ENCODE measurements at regions not wholly inside any gene's neighbourhood (a gene's known extent, or its start where the extent isn't known, plus 50 kb on each side); places are given as distances from the start of the nearest gene placed in this dataset.

- no peak for TF ChIP-seq EZH2phosphoT487 (IDR thresholded peaks at IDR 0.05; ENCODE audit: borderline replicate concordance, low read length)
- TF ChIP-seq, protein P1, sequence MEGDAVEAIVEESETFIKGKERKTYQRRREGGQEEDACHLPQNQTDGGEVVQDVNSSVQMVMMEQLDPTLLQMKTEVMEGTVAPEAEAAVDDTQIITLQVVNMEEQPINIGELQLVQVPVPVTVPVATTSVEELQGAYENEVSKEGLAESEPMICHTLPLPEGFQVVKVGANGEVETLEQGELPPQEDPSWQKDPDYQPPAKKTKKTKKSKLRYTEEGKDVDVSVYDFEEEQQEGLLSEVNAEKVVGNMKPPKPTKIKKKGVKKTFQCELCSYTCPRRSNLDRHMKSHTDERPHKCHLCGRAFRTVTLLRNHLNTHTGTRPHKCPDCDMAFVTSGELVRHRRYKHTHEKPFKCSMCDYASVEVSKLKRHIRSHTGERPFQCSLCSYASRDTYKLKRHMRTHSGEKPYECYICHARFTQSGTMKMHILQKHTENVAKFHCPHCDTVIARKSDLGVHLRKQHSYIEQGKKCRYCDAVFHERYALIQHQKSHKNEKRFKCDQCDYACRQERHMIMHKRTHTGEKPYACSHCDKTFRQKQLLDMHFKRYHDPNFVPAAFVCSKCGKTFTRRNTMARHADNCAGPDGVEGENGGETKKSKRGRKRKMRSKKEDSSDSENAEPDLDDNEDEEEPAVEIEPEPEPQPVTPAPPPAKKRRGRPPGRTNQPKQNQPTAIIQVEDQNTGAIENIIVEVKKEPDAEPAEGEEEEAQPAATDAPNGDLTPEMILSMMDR (IDR thresholded peaks at IDR 0.05; ENCODE audit: low read depth, low read length, poor library complexity, severe bottlenecking) = no peak
Observed at GRCh38 chr13:59587030-59587429, 576.7 kb downstream of the DIAPH3 start.

Measured in DOHH2 (cell line).